Pancreas (tissue), 10 donors: ENCODE measurements at regions not wholly inside any gene's neighbourhood (a gene's known extent, or its start where the extent isn't known, plus 50 kb on each side); places are given as distances from the start of the nearest gene placed in this dataset.

Experiments
- ATAC-seq, 4 donors: fragments of 200-7000 bp; cut with Tn5 transposase; one replicate each; pipeline versions ENCODE4 v1.8.0 to v1.9.1; 2020; ENCODE audit warnings: mild to moderate bottlenecking in 4 of 4, moderate library complexity in 4 of 4
- DNase-seq, 6 donors: peaks; one replicate each; pipeline ENCODE4 v3.0.0-alpha.2; 2020
- FAIRE-seq: peaks from 2 replicates; lab custom pipeline; 2012; peaks lifted over from hg19 to GRCh38; lab: Jason Lieb, UNC
- H3K27ac ChIP-seq, 4 donors: fragments of 200-600 bp; sonication (generic); 1 replicate in 3 of 4; 2 replicates in 1 of 4; pipeline versions ENCODE4 v1.5.0 to v1.8.0; 2020
- H3K27me3 ChIP-seq, 4 donors: fragments of 200-600 bp; one replicate each; pipeline ENCODE4 v1.8.0; 2021
- H3K36me3 ChIP-seq, 3 donors: fragments of 200-600 bp; sonication (generic) in 1 of 3; one replicate each; pipeline versions ENCODE4 v1.5.0 to v1.8.0; 2020 to 2021
- H3K4me1 ChIP-seq, 3 donors: fragments of 200-600 bp; one replicate each; pipeline ENCODE4 v1.8.0; 2021
- H3K4me3 ChIP-seq, 4 donors: fragments of 200-600 bp; sonication (generic) in 2 of 4; one replicate each; pipeline versions ENCODE4 v1.5.0 to v1.8.0; 2020 to 2021
- H3K9me3 ChIP-seq, 4 donors: fragments of 200-600 bp; one replicate each; pipeline ENCODE4 v1.8.0; 2021
- WGBS, 2 donors: extraction: QIAGEN DNeasy Blood & Tissue Kit; methylation state at CpG; one replicate each; pipeline ENCODE4 v1.1.7; 2013; 5-methylcytosine and 5-hydroxymethylcytosine counted together
- intact Hi-C, 3 donors: fragments of 100-400 bp; cut with DNase I; formaldehyde crosslinking; loops; one replicate each; pipeline versions ENCODE4 v1.11.1 to v1.14.2; 2022
- TF ChIP-seq, protein P1 (sequence below), 4 donors: fragments of 200-600 bp; sonication (generic) in 3 of 4; IDR thresholded peaks; one replicate each; pipeline versions ENCODE4 v1.5.0 to v1.8.0; 2021; ENCODE audit warnings: antibody characterized with exemption in 4 of 4
- donor health status: healthy with polysubstance abuse.
- donor health status: DM: no; HTN: no; CAD: no; lungs with moderate emphysema.
- donor health status: DM: no; HTN: no; CAD: no.
- donor health status: control.
- donor health status: control.
- donor health status: Bipolar disorder and iron deficiency.
- donor health status: DM: yes; HTN: yes; CAD: no.
- donor health status: DM: no; HTN: no; CAD: no.
- donor health status: DM: no; HTN: no; CAD: no.
- donor health status: DM: yes; HTN: yes; CAD: no.

DNA sequence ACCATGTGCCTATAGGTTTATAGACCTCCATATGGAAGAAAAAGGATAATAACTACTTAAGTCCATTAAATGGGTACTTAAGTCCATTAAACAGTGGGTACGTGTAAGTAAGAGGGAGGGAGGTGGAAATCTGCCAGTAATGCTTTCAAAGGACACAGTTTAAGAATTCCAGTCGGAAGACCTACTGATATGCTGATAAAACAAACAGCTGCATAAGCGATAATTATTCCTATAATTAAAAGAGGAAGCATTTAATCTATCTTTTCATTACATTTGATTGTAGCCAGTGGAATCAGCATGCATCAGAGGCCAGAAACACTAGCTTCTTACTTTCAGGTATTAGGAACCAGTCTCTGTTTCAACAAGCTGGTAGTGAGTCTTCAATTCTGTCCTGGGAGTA lies 96.4 kb upstream of the DDX18 start:
- intact Hi-C loops: no loop called here
- WGBS, 2 donors: 32 to 34% methylated on average over 3 of the region's 3 CpGs
- Histone ChIP-seq H3K36me3 (no peaks in the 10 kb centered on the region), H3K27me3 (no peaks in the 10 kb centered on the region), H3K4me3 (no peak overlapping the region), H3K27ac (no peak overlapping the region), H3K9me3 (no peaks in the 10 kb centered on the region), H3K4me1 (no peaks in the 10 kb centered on the region)
- FAIRE-seq (no peak), DNase-seq (no peak), ATAC-seq (no peak)
- TF ChIP-seq, protein P1, sequence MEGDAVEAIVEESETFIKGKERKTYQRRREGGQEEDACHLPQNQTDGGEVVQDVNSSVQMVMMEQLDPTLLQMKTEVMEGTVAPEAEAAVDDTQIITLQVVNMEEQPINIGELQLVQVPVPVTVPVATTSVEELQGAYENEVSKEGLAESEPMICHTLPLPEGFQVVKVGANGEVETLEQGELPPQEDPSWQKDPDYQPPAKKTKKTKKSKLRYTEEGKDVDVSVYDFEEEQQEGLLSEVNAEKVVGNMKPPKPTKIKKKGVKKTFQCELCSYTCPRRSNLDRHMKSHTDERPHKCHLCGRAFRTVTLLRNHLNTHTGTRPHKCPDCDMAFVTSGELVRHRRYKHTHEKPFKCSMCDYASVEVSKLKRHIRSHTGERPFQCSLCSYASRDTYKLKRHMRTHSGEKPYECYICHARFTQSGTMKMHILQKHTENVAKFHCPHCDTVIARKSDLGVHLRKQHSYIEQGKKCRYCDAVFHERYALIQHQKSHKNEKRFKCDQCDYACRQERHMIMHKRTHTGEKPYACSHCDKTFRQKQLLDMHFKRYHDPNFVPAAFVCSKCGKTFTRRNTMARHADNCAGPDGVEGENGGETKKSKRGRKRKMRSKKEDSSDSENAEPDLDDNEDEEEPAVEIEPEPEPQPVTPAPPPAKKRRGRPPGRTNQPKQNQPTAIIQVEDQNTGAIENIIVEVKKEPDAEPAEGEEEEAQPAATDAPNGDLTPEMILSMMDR (IDR thresholded peaks at IDR 0.05): no peak

DNA sequence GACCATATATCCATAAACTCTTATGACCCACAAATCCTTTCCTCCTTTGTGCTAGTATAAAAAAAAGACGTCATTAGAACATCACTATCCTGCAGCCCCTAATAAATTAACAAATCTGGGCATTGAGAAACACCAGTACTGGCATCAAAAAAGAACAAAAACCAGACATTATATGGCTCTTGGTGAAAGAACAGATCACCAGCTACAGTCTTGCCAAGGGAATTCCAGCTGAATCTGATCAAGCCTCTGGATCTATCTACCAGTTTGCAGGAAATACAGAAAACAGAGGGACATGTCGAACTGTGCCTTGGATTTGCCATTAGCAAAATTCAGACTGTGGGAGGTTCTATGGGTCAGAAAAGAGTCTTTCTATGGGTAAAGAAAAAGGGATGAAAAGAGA lies 93.7 kb upstream of the DDX18 start:
- FAIRE-seq: no peak

DNA sequence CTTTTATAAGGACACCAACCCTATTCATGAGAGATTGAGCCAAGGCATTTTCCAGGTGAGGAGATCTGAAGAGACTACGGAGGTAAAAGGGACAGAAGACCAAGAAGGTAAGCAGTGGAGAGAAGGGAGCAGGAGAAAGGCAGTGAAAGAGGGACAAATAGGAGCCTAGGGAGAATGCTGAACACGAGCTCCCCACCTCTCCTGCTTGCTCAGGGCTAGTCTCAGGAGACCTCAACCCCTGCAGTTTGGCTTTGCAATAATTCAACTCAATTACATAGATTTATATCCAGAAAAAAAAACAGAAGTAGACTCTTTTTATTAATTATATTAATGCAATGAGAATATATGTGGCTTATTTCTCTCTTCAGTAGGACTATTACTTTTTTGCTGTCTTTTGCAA lies 91.0 kb upstream of the DDX18 start:
- H3K4me1 ChIP-seq: no peaks in the 10 kb centered on the region
- no peaks in the 10 kb centered on the region for H3K36me3 ChIP-seq
- intact Hi-C loops: no loop called here
- H3K4me3 ChIP-seq: no peak overlapping the region
- ATAC-seq (no peak), DNase-seq (no peak), FAIRE-seq (no peak)
- no peak overlapping the region for H3K27ac ChIP-seq
- H3K9me3 ChIP-seq: no peaks in the 10 kb centered on the region
- WGBS, 2 donors: 52 to 72% methylated on average over 2 of the region's 2 CpGs
- TF ChIP-seq, protein P1 (IDR thresholded peaks at IDR 0.05): no peak
- H3K27me3 ChIP-seq: no peaks in the 10 kb centered on the region

More for the DNA sequence above, 93.7 kb upstream of the DDX18 start:
- DNase-seq (no peak), ATAC-seq (no peak)
- Histone ChIP-seq H3K27ac (no peak overlapping the region), H3K36me3 (no peaks in the 10 kb centered on the region), H3K4me1 (no peaks in the 10 kb centered on the region), H3K9me3 (no peaks in the 10 kb centered on the region), H3K4me3 (no peak overlapping the region), H3K27me3 (no peaks in the 10 kb centered on the region)
- TF ChIP-seq, protein P1 (IDR thresholded peaks at IDR 0.05): no peak
- intact Hi-C loops: no loop called here
- 45 to 72% methylated on average over 2 of the region's 2 CpGs for WGBS, 2 donors

DNA sequence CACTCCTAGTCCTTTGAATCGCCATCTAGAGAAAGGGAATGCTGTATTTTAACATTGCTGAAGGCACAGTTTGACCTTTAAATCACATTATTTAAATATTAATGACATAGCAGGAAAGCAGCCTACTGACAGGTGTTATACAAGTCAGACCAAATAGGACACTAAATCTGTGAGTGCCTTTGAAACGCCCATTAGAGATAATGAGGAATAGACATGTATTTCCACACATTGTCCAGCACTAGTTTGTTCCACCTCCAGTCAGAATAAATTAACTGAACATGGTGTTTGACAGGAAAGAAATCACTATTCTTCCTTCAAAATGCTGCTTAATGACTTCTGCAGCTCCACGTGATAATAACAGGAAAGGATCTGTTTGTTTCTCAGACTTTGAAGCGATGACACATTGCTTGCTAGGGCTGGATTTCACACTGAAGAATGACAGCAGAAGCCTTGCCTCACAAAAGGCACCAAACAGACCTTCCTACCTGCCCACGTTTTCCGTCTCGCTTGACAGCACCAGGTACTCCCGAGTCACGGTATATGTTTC lies 90.5 kb upstream of the DDX18 start:
- Histone ChIP-seq H3K9me3 (no peaks in the 10 kb centered on the region), H3K27me3 (no peaks in the 10 kb centered on the region), H3K4me1 (no peaks in the 10 kb centered on the region), H3K36me3 (no peaks in the 10 kb centered on the region), H3K4me3 (no peak overlapping the region), H3K27ac (no peak overlapping the region)
- TF ChIP-seq, protein P1 (IDR thresholded peaks at IDR 0.05): no peak
- ATAC-seq (no peak), DNase-seq (no peak), FAIRE-seq (no peak)
- intact Hi-C loops: no loop called here
- WGBS, 2 donors: 56 to 69% methylated on average over 9 of the region's 9 CpGs

GRCh38 chr2:117726747-117727146 lies 87.7 kb upstream of the DDX18 start:
- no peak overlapping the region for H3K4me3 ChIP-seq
- H3K36me3 ChIP-seq: no peaks in the 10 kb centered on the region
- no peak for DNase-seq
- intact Hi-C loops: no loop called here
- no peak for ATAC-seq
- H3K27ac ChIP-seq: no peak overlapping the region
- no peak for FAIRE-seq
- TF ChIP-seq, protein P1 (IDR thresholded peaks at IDR 0.05): no peak
- no peaks in the 10 kb centered on the region for H3K4me1 ChIP-seq
- no peaks in the 10 kb centered on the region for H3K9me3 ChIP-seq
- WGBS, 2 donors: 23 to 33% methylated on average over 5 of the region's 5 CpGs
- H3K27me3 ChIP-seq: no peaks in the 10 kb centered on the region
